HepG2 (cell line): ENCODE measurements at regions not wholly inside any gene's neighbourhood (a gene's known extent, or its start where the extent isn't known, plus 50 kb on each side); places are given as distances from the start of the nearest gene placed in this dataset.

Experiments used
- ATAC-seq: fragments of 200-7000 bp; cut with Tn5 transposase; 3 replicates; pipeline ENCODE4 v1.9.1; 2020; ENCODE audit warnings: mild to moderate bottlenecking, moderate library complexity
- BruUV-seq: library from RNA; stranded (reverse); fragments of 400-500 nt; replicated peaks from 2 replicates; lab custom pipeline; 2021; lab: Mats Ljungman, UMichigan
- CTCF ChIA-PET: fragments of 300-600 bp; formaldehyde crosslinking; extraction: SDS; loops from one replicate; lab custom pipeline; 2021; ENCODE audit warnings: low total read pairs, inconsistent platforms, low intra/inter-chr PET ratio; lab: Yijun Ruan, JAX
- POLR2A ChIA-PET: fragments of 350-600 bp; sonication (Branson Sonifier 250); formaldehyde crosslinking; loops from one replicate; lab custom pipeline; 2020; ENCODE audit warnings: antibody characterized with exemption, inconsistent platforms; lab: Yijun Ruan, JAX
- DNase-seq: peaks from one replicate; pipeline ENCODE4 v3.0.0-alpha.2; 2015; ENCODE audit warnings: low spot score
- FAIRE-seq: peaks from 3 replicates; lab custom pipeline; 2011; peaks lifted over from hg19 to GRCh38; lab: Jason Lieb, UNC
- H2AFZ ChIP-seq: one replicate; pipeline ENCODE4 v1.6.1; 2011; ENCODE audit warnings: low read length, inconsistent platforms
- H3K27ac ChIP-seq: fragments of 300-600 bp; 3 replicates; pipeline ENCODE4 v1.8.0; 2011; ENCODE audit warnings: mixed run types, mild to moderate bottlenecking, mixed read lengths, low read length, inconsistent platforms; ENCODE audit not compliant: insufficient read depth; ENCODE audit errors: extremely low read length
- H3K27me3 ChIP-seq, 2 experiments: fragments of 200-600 bp in 1 of 2; 2 replicates in 1 of 2; 3 replicates in 1 of 2; pipeline versions ENCODE4 v1.6.0 to v1.8.0; 2011; ENCODE audit warnings: low read length in 2 of 2, mild to moderate bottlenecking in 2 of 2, moderate library complexity in 2 of 2, inconsistent platforms in 1 of 2; ENCODE audit not compliant: insufficient read depth in 2 of 2, control insufficient read depth in 1 of 2
- H3K36me3 ChIP-seq, 2 experiments: fragments of 200-600 bp in 1 of 2; replicated peaks in 1 of 2; 2 replicates in 1 of 2; 3 replicates in 1 of 2; pipeline versions ENCODE4 v1.5.1 to v1.8.0; 2011; ENCODE audit warnings: low read length in 2 of 2, inconsistent platforms in 1 of 2; ENCODE audit not compliant: insufficient read depth in 2 of 2, control insufficient read depth in 1 of 2
- H3K4me1 ChIP-seq: 2 replicates; pipeline ENCODE4 v1.5.1; 2012; ENCODE audit warnings: low read length, inconsistent platforms; ENCODE audit not compliant: insufficient read depth
- H3K4me2 ChIP-seq: 2 replicates; pipeline ENCODE4 v1.6.0; 2011; ENCODE audit warnings: low read depth, low read length, inconsistent platforms
- H3K4me3 ChIP-seq, 3 experiments: fragments of 200-600 bp in 1 of 3; sonication (generic), shearing (Covaris generic) in 1 of 3; replicated peaks in 1 of 3; 2 replicates each; pipeline ENCODE4 v1.5.1; 2011 to 2016; ENCODE audit warnings: low read length in 3 of 3, inconsistent platforms in 2 of 3, low read depth in 2 of 3, mild to moderate bottlenecking in 2 of 3, control low read depth in 1 of 3, mixed read lengths in 1 of 3; ENCODE audit not compliant: insufficient read depth in 1 of 3
- H3K79me2 ChIP-seq: one replicate; pipeline ENCODE4 v1.6.1; 2011; ENCODE audit warnings: low read length, inconsistent platforms; ENCODE audit not compliant: insufficient read depth
- H3K9ac ChIP-seq: 2 replicates; pipeline ENCODE4 v1.6.0; 2011; ENCODE audit warnings: mild to moderate bottlenecking, low read depth, low read length, inconsistent platforms; ENCODE audit not compliant: insufficient read depth
- H3K9me3 ChIP-seq: 2 replicates; pipeline ENCODE4 v1.5.1; 2012; ENCODE audit warnings: mild to moderate bottlenecking, low read length
- H4K20me1 ChIP-seq: 2 replicates; pipeline ENCODE4 v1.6.0; 2011; ENCODE audit warnings: inconsistent platforms, mild to moderate bottlenecking, low read length, moderate library complexity; ENCODE audit not compliant: insufficient read depth
- AKAP8 ChIP-seq: sonication (generic); formaldehyde crosslinking; IDR thresholded peaks from 2 replicates; pipeline ENCODE4 v1.5.1; 2020; ENCODE audit warnings: mild to moderate bottlenecking, missing genetic modification reagents
- E2F2 ChIP-seq: sonication (generic); formaldehyde crosslinking; IDR thresholded peaks from 2 replicates; pipeline ENCODE4 v1.4.0; 2020; ENCODE audit warnings: missing genetic modification reagents, borderline replicate concordance
- FIP1L1 ChIP-seq: fragments of 200-400 bp; formaldehyde crosslinking; IDR thresholded peaks from 2 replicates; pipeline ENCODE4 v1.6.1; 2018; ENCODE audit warnings: low read depth, mild to moderate bottlenecking, low read length, moderate library complexity, borderline replicate concordance; ENCODE audit not compliant: insufficient read depth
- HOXA3 ChIP-seq: sonication (generic); formaldehyde crosslinking; IDR thresholded peaks from 2 replicates; pipeline ENCODE4 v1.5.0; 2020; ENCODE audit warnings: missing genetic modification reagents
- JDP2 ChIP-seq: sonication (generic); formaldehyde crosslinking; IDR thresholded peaks from 2 replicates; pipeline ENCODE4 v1.8.1; 2022; ENCODE audit warnings: missing genetic modification reagents, borderline replicate concordance
- KDM4B ChIP-seq: sonication (generic); formaldehyde crosslinking; IDR thresholded peaks from 2 replicates; pipeline ENCODE4 v1.4.0; 2020; ENCODE audit warnings: missing genetic modification reagents
- PRPF4 ChIP-seq: fragments of 200-400 bp; formaldehyde crosslinking; IDR thresholded peaks from 2 replicates; pipeline ENCODE4 v1.6.1; 2016; ENCODE audit warnings: low read length, low read depth; ENCODE audit not compliant: poor library complexity, severe bottlenecking
- REST ChIP-seq, 2 experiments: IDR thresholded peaks; 2 replicates each; pipeline ENCODE4 v1.6.1; 2011 to 2012; ENCODE audit warnings: low read length in 2 of 2, borderline replicate concordance in 1 of 2, low read depth in 1 of 2, mild to moderate bottlenecking in 1 of 2, moderate library complexity in 1 of 2
- RFX5 ChIP-seq: IDR thresholded peaks from 2 replicates; pipeline ENCODE4 v1.6.1; 2011; ENCODE audit warnings: low read depth, low read length, improper control_type of control experiment
- ZNF333 ChIP-seq: sonication (generic); formaldehyde crosslinking; IDR thresholded peaks from 2 replicates; pipeline ENCODE4 v1.4.0; 2020; ENCODE audit warnings: mild to moderate bottlenecking, missing genetic modification reagents, borderline replicate concordance
- ZNF552 ChIP-seq: sonication (generic); formaldehyde crosslinking; IDR thresholded peaks from 2 replicates; pipeline ENCODE4 v1.9.0; 2022; ENCODE audit warnings: missing genetic modification reagents, mild to moderate bottlenecking, borderline replicate concordance
- WGBS: methylation state at CpG from one replicate; pipeline ENCODE4 v1.1.6; 2017; ENCODE audit warnings: low lambda C conversion rate; 5-methylcytosine and 5-hydroxymethylcytosine counted together
- in situ Hi-C: cut with HindIII; loops from 2 replicates; pipeline ENCODE4 v1.10.0; 2017; ENCODE audit warnings: low pct_unique_long_range_greater_than_20kb; ENCODE audit not compliant: extremely low pct_ligation_motif_present
- intact Hi-C: fragments of 100-400 bp; cut with micrococcal nuclease; formaldehyde crosslinking; loops from one replicate; pipeline ENCODE4 v1.10.0; 2022; ENCODE audit not compliant: unreplicated experiment

- no TSS peak for BruUV-seq
- Histone ChIP-seq H4K20me1 (peaks cover 12% of the 10 kb centered on the region; the same call in 1 of the 2 replicates), H3K27me3 (no peaks in the 10 kb centered on the region; a peak in 1 of 5 replicates), H3K9me3 (no peaks in the 10 kb centered on the region), H3K4me3 (no peak overlapping the region), H3K79me2 (peaks cover 3% of the 10 kb centered on the region), H2AFZ (no peak overlapping the region), H3K36me3 (peaks cover 12 to 23% of the 10 kb centered on the region in 2 experiments; a peak in 4 of 5 replicates), H3K4me2 (no peak overlapping the region), H3K4me1 (no peaks in the 10 kb centered on the region), H3K9ac (no peak overlapping the region), H3K27ac (no peak overlapping the region)
- ChIA-PET POLR2A (no interaction called here), CTCF (no interaction called here)
- WGBS = 93% methylated on average over 9 of the region's 20 CpGs
- ATAC-seq = no peak
- TF ChIP-seq PRPF4 (no peak), ZNF552 (CRISPR knock-in tag) (no peak), JDP2 (CRISPR knock-in tag) (no peak), HOXA3 (CRISPR knock-in tag) (no peak), E2F2 (CRISPR knock-in tag) (no peak), REST (IDR thresholded peaks at IDR 0.05; ENCODE audit: borderline replicate concordance in 1 of 2, low read depth in 1 of 2, low read length in 2 of 2) (no peak), KDM4B (CRISPR knock-in tag) (no peak), FIP1L1 (no peak), AKAP8 (CRISPR knock-in tag) (no peak), RFX5 (no peak), ZNF333 (CRISPR knock-in tag) (no peak)
- DNase-seq = no peak
- in situ Hi-C loops = no loop called here
- no peak for FAIRE-seq
- intact Hi-C loops = no loop called here
Observed at GRCh38 chr12:124491856-124492420, 75.5 kb downstream of the NCOR2 start.
